Mesothelial cell of epicardium (in vitro differentiated cells): ENCODE measurements at regions not wholly inside any gene's neighbourhood (a gene's known extent, or its start where the extent isn't known, plus 50 kb on each side); places are given as distances from the start of the nearest gene placed in this dataset.

Experiments
- DNase-seq, 2 experiments: peaks; one replicate each; pipeline ENCODE4 v3.0.0; 2021; ENCODE audit warnings: low spot score in 2 of 2; ENCODE audit not compliant: unreplicated experiment in 2 of 2
- H3K27ac Mint-ChIP-seq: 2 replicates; pipeline ENCODE4 v1.8.0; 2021; ENCODE audit warnings: mixed read lengths
- H3K27me3 Mint-ChIP-seq: 2 replicates; pipeline ENCODE4 v1.8.0; 2021; ENCODE audit warnings: low read depth, mixed read lengths
- H3K36me3 Mint-ChIP-seq: 2 replicates; pipeline ENCODE4 v1.8.0; 2021; ENCODE audit warnings: mixed read lengths
- H3K4me1 Mint-ChIP-seq: 2 replicates; pipeline ENCODE4 v1.8.0; 2021; ENCODE audit warnings: mixed read lengths
- H3K4me3 Mint-ChIP-seq: 2 replicates; pipeline ENCODE4 v1.8.0; 2021; ENCODE audit warnings: mild to moderate bottlenecking, moderate library complexity, mixed read lengths
- H3K9me3 Mint-ChIP-seq: 2 replicates; pipeline ENCODE4 v1.8.0; 2021; ENCODE audit warnings: mixed read lengths
- TF ChIP-seq, protein P1 (sequence below): fragments of 200-600 bp; sonication (generic); IDR thresholded peaks from one replicate; pipeline ENCODE4 v1.5.0; 2021; ENCODE audit warnings: antibody characterized with exemption; ENCODE audit not compliant: unreplicated experiment

DNA sequence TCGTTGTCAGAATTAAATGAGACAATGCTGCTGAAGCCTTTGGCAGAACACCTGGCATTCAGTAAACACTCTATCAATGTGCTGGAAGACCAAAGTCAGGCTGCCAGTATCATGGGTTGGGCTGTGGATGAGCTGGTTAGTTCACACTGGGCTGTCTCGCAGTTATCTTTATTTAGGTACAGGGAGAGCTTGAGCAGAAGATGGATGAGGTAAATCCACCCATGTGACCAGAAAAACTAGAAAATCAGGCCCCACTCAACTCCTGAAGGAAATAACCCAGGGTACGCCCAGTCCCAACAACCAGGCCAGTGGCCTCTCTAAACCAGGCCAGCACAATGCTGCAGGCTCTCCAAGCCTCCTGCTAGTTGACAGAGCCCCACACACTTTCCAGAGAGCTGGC is 330.3 kb downstream of the TNS1 start:
- no peak for DNase-seq
- Mint-ChIP-seq H3K27ac (peak overlapping the region; percentile 5), H3K36me3 (peaks cover 6% of the 10 kb centered on the region), H3K9me3 (peaks cover 7% of the 10 kb centered on the region), H3K27me3 (no peaks in the 10 kb centered on the region), H3K4me3 (no peak overlapping the region), H3K4me1 (peaks cover 10% of the 10 kb centered on the region)
- TF ChIP-seq, protein P1, sequence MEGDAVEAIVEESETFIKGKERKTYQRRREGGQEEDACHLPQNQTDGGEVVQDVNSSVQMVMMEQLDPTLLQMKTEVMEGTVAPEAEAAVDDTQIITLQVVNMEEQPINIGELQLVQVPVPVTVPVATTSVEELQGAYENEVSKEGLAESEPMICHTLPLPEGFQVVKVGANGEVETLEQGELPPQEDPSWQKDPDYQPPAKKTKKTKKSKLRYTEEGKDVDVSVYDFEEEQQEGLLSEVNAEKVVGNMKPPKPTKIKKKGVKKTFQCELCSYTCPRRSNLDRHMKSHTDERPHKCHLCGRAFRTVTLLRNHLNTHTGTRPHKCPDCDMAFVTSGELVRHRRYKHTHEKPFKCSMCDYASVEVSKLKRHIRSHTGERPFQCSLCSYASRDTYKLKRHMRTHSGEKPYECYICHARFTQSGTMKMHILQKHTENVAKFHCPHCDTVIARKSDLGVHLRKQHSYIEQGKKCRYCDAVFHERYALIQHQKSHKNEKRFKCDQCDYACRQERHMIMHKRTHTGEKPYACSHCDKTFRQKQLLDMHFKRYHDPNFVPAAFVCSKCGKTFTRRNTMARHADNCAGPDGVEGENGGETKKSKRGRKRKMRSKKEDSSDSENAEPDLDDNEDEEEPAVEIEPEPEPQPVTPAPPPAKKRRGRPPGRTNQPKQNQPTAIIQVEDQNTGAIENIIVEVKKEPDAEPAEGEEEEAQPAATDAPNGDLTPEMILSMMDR = no peak

DNA sequence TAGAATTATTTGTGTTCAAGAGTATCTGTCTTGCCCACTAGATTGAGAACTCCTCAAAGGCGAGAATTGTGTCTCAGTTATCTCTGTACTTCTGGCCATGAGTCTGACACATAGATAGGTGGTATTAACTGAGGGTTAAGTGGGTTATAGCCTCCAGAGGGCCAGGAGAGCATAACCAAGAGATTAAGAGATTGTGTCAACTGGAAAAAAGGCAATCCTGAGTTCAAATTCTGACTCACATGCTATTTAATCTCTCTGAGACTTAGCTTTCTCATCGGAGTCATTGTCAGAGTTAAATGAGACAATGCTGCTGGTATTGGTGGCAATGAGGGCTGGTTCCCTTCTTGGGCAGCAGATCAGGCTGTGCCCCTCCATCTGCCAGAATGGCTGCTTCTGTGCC is 330.9 kb downstream of the TNS1 start:
- Mint-ChIP-seq H3K9me3 (peaks cover 4% of the 10 kb centered on the region), H3K36me3 (peaks cover 3% of the 10 kb centered on the region), H3K4me1 (peaks cover 14% of the 10 kb centered on the region), H3K4me3 (no peak overlapping the region), H3K27ac (no peak overlapping the region), H3K27me3 (no peaks in the 10 kb centered on the region)
- TF ChIP-seq, protein P1 = no peak
- DNase-seq = no peak

DNA sequence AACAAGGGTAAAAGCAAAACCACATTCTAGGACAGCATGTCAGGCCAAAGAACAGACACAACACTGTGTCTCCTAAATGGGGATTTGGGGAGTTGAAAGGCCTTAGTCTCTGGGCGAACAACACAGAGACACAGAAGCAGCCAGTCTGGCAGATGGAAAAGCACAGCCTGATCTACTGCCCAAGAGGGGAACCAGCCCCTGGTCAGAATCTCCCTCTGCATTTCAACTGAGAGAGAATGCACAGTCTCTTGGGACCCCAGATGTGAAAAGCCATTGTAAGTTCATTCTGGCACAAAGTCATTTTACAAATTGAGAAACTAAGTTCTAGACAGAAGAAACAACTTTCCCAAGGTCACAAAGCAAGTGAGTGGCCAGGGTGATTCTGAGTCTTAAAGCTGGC is 331.7 kb downstream of the TNS1 start:
- TF ChIP-seq, protein P1 = no peak
- Mint-ChIP-seq H3K27ac (no peak overlapping the region), H3K27me3 (no peaks in the 10 kb centered on the region), H3K9me3 (peaks cover 4% of the 10 kb centered on the region), H3K4me1 (peaks cover 15% of the 10 kb centered on the region), H3K36me3 (peaks cover 3% of the 10 kb centered on the region), H3K4me3 (no peak overlapping the region)
- DNase-seq = no peak

DNA sequence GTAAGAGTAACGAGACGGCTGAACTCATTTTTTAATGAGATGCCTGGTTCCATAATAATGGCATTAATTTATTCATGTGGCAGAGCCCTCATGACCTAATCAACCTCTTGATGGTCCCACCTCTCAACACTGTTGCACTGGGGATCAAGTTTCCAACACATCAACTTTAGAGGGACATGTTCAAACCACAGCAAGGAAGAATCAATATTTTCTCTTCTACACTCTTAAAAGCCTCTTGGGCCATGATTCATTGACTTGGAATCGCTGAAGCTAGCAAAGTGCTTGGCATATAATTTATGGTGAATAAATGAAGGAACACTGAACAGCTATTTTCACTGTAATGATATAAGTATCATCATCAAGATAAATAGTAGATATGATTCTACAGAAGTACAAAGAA is 333.0 kb downstream of the TNS1 start:
- TF ChIP-seq, protein P1 = no peak
- DNase-seq = no peak
- Mint-ChIP-seq H3K36me3 (peaks cover 1% of the 10 kb centered on the region), H3K9me3 (peaks cover 4% of the 10 kb centered on the region), H3K27ac (no peak overlapping the region), H3K4me3 (no peak overlapping the region), H3K4me1 (peaks cover 15% of the 10 kb centered on the region), H3K27me3 (no peaks in the 10 kb centered on the region)

DNA sequence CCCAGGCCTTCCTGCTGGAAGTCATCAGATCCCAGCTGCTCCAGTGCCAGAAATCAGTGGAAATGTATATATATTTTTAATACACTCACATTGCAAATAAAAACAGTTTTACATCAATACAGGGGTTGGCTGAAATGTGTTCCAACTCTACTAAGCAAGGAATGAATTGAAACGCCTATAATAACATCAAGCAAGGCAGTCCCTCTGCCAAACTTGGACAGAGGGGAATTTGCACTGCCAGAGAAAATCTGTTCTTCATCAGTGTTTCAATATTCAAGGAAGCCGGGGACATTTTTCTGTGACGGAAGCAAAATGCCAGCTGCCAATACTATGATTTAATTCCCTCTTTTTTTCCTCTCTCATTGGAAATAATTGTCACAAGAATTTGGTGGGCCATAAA is 335.3 kb downstream of the TNS1 start:
- peaks cover 10% of the 10 kb centered on the region for H3K4me1 Mint-ChIP-seq
- no peak for DNase-seq
- H3K9me3 Mint-ChIP-seq = no peaks in the 10 kb centered on the region
- no peaks in the 10 kb centered on the region for H3K36me3 Mint-ChIP-seq
- peak overlapping the region; percentile 11 for H3K27ac Mint-ChIP-seq
- no peak overlapping the region for H3K4me3 Mint-ChIP-seq
- H3K27me3 Mint-ChIP-seq = no peaks in the 10 kb centered on the region
- TF ChIP-seq, protein P1 = no peak

DNA sequence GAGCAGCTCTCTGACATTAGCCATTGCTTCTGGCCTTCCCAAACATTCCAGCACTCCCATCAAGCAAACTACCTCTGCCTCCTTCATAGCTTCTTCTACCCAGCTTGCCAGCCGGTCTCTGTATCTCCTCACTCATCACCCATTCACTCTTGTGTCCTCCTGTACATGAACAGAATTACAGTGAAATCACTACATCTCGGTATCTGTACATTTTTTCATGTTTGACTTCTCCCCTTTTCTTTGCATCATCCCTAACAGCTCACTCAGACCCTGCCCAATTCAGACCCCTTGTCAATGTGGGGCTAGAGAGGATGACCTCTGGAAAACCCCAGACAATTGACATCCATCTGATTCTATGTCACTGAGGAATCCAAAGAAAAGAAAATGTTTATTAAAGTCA is 335.8 kb downstream of the TNS1 start:
- H3K36me3 Mint-ChIP-seq = no peaks in the 10 kb centered on the region
- peaks cover 8% of the 10 kb centered on the region for H3K4me1 Mint-ChIP-seq
- H3K27me3 Mint-ChIP-seq = no peaks in the 10 kb centered on the region
- no peak overlapping the region for H3K4me3 Mint-ChIP-seq
- H3K9me3 Mint-ChIP-seq = no peaks in the 10 kb centered on the region
- DNase-seq = no peak
- TF ChIP-seq, protein P1 = no peak
- peak overlapping the region; percentile 11 for H3K27ac Mint-ChIP-seq
